T follicular helper cell (primary cell): ENCODE measurements at regions not wholly inside any gene's neighbourhood (a gene's known extent, or its start where the extent isn't known, plus 50 kb on each side); places are given as distances from the start of the nearest gene placed in this dataset.
"Not testable (repeated sequence)": the region's sequence is repeated elsewhere in the genome, so short reads cannot be mapped to it uniquely, and the experiment has no call there.

ENCODE experiments used
- DNase-seq: peaks from one replicate; pipeline ENCODE4 v3.0.0-alpha.2; 2020; ENCODE audit warnings: low read depth

DNA sequence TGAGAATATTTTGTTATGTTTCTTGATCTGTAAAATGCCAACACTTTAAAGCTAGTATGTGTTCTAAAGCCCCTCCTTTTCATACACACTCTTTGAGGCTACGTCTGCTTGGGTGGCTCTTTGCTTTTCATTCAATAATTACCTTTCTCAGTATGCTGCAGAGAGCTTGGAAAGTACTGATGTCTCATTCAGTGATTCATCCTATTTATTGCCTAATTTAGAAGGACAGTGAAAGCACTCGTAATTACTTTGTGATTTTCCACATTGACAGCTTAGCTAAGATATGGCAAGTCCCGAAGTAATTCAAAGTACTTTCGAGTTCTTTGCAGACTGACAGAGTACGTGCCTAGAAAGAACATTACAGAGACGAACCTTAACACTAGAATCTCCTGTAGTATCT is 57.2 kb downstream of the BMP15 start:
- DNase-seq: no peak

DNA sequence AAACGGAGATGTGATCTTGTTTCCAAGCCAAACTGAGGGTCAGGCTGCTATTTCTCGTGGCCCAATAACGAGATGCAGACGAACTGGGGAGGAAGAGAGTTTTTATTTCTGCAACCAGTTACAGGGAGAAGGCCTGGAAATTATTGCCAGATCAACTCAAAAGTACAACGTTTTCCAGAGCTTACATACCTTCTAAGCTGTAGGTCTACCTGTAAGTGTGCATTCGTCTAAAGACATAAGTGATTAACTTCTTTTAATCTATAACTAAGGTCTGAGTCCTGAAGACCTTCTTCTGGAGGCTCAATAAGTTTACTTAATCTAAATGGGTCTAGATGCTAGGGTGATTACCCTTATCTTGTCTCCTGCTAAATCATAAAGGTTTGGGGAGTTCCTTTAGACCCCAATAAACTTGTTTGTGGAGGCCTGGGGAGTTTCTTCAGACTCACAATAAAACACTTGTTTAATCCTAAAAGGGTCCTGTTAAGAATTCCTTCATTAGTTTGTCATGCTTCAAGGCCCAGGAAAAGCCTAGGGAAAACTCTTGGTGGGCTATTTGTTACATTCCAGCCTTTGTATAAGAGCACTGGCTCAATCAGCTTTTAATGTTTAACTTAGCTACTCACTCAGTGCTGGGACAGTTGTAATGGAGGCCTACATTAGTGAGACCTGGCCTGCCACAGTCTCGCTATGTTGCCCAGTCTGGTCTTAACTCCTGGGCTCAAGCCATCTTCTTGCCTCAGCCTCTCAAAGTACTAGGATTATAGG is 58.5 kb downstream of the BMP15 start:
- not testable (repeated sequence) for DNase-seq

DNA sequence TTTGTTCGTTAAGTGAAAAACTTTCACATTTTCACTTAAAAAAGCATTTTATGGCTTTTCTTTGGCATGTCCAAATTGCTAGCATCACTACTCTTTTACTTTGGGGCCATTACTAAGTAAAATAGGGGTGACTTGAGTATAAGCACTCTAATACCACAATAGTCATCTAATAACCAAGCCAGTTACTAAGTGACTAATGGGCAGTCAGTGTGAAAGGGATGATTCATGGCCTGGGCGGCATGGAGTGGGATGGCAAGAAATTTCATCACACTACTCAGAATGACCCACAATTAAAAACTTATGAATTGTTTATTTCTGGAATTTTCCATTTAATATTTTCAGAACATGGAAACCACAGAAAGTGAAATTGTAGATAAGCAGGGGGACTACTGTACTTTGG is 60.9 kb downstream of the BMP15 start:
- DNase-seq: no peak

DNA sequence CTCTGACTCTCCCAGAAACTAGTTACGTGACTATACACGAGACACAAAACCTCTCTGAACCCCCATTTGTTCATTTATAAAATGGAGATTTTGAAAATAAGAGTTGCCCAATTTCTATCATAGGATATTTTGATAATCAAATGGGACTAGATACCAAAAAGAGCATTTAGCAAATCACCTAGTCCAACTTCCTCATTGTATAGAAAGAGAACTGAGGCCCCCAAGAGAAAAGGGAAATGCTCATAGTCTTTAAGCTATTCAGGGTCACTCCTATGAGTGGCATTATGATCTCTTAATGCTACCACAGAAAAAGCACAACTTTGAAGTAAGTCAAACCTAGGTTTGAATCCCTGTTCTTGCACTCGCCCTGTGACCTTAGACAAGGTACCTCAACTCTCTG is 62.7 kb downstream of the BMP15 start:
- no peak for DNase-seq

DNA sequence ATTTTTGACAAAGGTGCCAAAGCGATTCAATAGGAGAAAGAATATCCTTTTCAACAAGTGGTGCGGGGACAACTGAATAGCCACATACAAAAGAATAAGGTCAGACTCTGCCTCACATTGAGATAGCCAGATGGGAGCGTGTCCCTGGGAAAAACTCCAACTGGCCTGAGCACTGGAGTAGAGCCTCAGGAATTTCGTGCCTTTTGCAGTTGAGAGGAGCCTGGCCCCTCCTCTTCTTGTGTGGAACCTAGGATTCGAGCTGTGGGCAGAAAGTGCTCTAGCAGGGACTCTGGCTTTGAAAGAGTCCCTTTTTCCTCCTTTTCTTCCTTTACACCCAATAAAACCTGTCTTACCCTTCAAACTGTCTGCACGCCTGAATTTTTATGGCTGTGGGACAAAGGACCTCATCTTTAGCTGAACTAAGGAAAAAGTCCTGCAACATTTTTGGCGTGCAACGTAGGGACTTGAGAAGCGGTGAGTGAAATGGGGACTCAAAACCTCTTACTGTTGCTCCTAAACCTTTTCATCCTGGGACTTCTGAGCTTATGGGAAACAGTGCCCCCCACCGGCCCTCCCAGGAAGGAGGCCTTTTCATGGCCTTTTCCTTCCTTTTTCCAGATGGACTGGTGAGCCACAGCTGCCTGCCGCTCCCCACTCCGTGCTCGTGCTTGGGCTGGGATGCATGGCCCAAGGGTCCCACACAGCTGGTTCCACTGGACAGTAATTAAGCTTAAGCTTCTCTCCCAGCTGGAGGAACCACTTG is 68.6 kb downstream of the BMP15 start:
- DNase-seq: no peak

DNA sequence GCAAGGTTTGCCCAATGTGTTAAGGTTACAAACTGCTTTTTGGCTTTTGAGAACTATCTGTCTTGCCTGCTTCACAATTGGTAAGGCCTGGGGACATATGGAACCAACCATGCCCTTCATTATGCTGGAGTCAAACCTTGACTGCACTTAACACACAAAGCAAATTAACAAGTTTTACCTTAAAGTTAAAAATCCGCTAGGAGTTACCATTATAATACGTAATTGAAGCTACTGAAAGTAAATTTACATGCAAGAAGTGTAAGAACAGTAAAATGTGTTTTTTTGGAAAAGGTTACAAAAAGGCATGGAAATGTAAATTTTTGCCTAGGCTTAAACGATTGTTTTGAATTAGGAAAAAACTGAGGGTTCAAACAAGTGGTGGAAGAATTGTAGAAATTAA is 69.7 kb downstream of the BMP15 start:
- no peak for DNase-seq

DNA sequence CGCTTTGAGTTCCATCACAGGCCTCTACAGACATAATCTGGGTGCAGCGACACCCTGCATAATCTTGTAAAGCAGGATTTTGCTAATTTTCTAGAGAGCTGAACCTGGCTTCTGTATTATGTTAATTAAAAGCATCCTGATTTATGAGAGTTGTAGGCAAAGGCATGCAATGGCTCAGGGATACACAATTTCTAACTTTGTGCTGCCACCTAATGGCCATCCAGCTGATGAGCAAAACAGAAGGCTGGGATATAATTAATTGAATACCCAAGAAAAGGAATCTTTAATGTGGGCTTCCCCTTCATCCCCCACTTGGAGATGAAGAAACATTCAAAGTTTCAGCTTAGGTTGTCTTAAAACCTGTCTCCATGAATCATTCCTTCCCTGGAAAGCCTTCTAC is 78.1 kb downstream of the BMP15 start:
- DNase-seq: no peak

DNA sequence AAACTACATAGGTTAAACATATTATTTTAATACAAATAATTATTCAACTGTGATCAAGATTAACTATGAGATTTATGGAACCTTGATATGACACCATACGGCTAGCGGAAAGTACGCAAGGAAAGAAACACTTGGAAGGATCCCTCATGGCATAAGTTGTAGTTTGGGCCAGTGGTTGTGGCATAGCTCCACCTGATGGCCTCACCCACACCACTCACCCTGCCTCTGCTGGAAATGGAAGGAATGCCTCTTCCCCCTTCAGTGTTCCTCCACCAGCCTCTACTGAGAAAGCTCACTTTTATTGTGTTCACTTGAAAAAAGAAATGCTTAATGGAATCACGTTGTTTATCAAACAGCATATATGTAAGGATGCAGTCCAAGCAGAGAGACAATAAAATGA is 86.4 kb downstream of the BMP15 start:
- DNase-seq: no peak

DNA sequence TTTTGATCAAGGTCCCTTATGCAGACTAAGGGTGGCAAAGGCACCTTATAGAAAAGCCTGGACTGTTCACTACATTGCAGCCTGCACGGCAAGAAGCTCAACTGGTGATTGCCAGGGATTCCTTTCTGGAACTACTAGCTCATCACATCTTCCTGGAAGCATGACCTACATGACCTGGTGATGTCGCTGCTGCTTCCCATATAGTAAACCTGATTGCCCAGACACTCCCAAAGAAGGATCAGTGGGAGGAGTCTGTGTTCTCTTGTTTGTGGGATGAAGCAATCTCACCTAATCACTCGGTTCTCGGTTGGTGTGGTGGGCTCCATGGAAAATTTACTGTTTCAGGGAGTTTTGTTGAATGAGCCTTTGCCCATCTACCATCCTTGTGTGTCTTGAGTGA is 89.8 kb downstream of the BMP15 start:
- not testable (repeated sequence) for DNase-seq

DNA sequence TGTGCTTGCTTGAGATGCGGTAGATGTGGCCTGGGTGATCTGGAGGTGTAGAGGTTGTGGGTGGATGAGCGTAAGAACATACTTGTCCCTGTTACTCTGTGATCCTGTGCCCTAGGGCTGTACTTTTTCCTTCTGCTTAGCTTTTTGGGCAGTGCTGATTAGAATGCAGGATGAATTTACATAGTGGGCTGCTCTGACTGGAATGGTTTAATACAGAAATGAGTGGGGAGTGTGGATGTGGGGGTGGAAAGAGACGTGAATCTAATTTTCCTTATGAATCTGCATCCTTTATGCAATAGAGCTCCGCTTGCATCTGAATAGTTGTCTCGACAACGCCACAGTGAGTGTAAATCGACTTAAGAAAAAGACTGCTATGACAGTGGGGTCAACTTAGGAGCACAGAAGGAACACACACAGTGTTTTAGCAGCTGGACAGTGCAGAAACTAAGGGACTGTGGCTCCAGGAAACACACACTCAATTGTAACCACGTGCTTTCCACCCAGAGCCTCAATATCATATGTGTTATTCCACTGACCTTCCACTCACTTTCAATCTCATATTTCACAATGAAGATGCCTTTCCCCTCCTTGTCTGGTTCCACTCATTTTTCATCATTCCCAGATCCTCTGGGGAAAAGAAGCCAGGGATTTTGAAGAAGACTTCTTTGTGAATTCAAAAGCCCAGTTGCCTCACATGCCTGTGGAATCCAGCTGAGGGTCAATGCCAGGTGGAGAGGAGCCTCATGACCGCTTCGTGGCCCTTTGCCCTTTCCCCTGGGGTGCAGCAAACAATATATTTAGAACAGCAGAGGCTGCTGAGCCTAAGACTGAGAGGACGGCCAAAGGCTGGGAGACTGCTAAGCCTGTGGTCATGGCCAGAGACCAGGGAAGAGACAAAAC is 91.4 kb downstream of the BMP15 start:
- not testable (repeated sequence) for DNase-seq

DNA sequence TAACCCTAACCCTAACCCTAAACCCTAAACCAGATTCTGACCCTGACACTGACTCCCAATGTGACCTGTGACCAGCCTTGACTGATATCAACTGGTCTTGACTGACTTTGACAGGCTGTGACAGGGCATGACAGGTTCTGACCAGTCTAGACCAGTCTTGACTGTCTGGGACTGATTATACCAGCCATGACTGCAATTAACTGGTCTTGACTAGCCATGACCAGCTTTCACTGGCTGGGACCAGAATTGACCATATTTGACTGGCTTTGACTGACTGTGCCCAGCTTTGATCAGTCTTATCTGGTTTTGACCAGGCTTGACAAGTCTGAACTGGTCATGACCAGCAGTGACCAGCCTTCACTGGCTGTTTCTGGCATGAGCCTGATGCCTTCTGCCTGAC is 95.5 kb downstream of the BMP15 start:
- no peak for DNase-seq

DNA sequence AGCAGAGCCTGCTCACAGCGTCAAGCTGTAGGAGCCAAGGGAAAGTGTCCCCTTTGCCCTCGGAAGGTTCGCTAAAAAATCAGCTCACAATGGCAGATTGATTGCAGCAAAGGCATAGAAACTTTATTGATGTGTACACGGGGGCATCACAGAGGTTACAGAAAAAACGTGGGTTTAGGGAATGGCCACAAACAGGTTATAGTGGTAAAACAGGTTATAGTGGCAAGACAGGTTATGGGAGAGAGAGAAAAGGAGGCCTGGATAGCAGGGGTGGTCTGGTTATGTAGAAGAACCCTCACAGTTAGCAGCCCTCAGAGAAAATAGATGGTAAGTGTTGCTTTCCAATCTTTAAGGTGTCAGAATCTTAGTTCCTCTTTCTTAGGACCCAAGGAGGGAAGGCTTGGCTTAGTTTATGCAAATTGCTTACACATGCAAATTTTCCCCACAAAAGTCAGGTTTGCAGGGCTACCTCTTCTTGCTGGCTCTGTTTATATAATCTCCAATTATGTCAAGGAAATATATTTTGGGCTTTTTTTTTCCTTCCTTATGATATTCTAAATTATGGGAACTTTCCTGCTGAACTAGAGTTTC is 113.7 kb downstream of the BMP15 start:
- DNase-seq: no peak

DNA sequence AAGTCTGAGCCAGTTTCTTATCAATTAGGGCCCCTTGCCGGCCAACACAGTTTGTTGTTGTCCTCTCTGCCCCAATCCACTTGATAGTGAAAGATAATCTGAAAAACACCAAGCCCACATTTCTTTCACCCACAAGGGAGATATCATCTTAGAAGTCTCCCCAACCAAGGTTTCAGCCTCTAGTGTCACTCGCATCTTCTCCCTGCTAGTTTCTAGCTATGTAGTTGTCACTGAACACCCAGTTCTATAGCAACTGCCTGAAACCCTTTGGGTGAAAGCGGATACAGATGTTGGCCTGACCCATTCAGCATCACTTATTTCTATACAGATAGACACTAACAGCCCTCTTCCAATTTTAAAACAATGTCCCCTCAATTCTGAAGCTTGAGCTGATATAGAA is 116.3 kb downstream of the BMP15 start:
- no peak for DNase-seq

DNA sequence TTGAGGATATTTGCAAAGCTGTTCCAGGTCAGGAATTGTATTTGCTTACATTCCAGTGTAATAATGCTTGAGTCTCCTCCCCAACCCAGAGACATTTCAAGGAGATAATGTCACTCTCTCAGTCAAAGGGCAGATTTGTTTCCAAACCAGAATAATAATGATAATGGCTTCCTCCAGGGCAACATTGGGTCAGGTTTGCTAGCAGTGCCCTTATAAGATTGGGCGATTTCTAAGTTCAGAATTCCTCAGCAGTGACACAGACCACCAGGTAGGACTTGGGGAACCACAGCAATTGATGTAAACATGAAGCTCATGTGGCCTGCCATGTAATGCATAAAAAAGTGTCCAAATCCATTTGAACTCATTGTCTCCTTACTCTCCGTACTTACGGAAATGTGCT is 125.2 kb downstream of the BMP15 start:
- DNase-seq: no peak

DNA sequence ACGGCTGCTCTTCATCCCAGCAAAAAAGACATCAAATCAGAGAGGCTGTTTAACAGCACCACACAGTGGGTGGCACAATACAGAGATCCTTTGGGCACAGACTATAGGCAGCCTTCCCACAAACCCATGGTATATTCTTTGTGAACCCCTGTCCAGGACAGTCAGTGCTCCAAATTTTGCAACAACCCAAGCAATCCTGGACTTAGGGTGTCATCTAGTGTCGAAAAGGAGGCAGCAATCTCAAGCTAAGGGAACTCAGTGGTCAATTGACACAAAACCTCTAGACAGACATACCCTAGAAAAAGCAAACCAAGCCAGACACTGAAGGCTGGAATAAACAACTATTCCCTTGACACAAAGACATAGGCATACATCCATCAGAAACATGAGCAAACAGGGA is 137.4 kb downstream of the BMP15 start:
- no peak for DNase-seq

DNA sequence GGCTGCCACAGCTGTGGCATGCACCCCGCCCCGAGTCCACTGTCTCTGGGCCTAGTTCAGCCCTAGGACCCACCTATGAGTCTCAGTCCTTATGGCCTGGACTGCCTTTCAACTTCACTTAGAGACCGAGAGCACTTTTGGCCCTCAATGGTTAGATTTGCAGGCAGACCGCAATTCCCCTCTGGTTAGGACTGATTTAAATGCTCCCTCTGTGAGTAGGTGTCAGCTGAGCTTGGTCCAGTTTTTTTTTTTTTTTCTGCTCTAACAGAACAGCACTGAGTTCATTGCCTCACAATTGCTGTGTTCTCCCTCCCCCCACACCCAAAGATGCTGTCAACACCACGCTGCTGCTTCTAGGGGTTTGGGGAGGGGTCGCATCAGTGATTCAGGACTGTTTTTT is 143.2 kb downstream of the BMP15 start:
- DNase-seq: no peak

DNA sequence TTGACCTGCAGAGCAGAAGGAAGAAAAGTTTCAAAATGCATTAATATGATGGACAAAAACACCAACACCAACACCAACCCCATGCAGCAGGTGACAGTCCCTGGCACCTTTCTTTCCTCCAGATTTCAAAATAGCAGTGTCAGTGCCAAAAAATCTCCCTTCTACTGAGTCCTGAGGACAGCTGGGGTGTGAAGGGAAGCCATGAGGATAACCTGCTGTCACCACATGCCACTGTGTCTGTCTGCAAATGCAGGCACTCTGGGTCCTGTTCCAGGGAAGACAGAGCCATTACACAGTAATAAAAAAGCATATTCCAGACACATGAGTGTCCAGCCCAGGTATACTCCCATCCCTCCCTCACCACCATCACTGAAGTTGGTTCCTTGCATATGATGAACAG is 187.5 kb downstream of the BMP15 start:
- DNase-seq: no peak

DNA sequence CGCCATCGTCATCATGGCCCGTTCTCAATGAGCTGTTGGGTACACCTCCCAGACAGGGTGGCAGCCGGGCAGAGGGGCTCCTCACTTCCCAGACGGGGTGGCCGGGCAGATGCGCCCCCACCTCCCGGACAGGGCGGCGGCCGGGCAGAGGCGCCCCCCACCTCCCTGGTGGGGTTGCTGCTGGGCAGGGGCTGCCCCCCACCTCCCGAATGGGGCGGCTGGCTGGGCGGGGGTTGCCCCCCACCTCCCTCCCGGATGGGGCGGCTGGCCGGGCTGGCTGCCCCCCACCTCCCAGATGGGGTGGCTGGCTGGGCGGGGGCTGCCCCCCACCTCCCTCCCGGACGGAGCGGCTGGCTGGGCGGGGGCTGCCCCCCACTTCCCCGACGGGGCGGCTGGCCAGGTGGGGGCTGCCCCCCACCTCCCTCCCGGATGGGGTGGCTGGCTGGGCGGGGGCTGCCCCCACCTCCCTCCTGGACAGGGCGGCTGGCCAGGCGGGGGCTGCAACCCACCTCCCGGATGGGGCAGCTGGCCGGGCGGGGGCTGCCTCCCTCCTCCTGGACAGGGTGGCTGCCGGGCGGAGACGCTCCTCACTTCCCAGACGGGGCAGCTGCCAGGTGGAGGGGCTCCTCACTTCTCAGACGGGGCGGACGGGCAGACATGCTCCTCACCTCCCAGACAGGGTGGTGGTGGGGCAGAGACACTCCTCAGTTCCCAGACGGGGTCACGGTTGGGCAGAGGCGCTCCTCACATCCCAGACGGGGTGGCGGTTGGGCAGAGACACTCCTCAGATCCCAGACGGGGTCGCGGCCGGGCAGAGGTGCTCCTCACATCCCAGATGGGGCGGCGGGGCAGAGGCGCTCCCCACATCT is 208.8 kb downstream of the BMP15 start:
- not testable (repeated sequence) for DNase-seq

DNA sequence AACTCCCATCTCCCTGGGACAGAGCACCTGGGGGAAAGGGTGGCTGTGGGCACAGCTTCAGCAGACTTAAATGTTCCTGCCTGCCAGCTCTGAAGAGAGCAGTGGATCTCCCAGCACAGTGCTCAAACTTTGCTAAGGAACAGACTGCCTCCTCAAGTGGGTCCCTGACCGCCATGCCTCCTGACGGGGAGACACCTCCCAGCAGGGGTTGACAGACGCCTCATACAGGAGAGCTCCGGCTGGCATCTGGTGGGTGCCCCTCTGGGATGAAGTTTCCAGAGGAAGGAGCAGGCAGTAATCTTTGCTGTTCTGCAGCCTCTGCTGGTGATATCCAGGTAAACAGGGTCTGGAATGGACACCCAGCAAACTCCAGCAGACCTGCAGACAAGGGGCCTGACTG is 206.9 kb upstream of the NUDT10 start:
- DNase-seq: not testable (repeated sequence)

DNA sequence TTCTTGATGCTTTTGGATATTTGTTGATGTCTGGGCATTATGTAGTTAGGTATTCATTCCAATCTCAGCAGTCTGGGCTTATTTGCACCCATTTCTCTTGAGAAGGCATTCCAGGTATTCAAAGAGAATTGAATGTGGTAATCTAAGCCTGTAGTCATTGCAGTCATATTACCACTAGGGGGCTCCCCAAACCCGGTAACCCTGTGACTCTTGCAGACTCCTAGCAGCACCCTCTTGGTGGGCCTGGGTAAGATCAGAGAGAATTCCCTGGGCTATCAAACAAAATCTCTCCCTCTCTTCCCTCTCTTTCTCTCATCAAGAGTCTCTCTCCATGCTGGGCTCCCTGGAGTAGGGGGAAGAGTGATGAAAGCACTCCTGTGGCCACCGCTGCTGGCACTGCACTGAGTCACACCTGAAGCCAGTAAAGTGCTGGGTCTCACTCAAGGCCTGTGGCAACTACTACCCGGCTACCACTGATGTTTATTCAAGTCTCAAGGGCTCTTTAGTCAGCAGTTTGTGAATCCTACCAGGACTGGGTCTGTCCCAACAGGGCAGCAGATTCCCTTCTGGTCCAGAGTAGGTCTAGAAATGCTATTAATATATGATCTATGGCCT is 187.7 kb upstream of the NUDT10 start:
- DNase-seq: peak; percentile 9

DNA sequence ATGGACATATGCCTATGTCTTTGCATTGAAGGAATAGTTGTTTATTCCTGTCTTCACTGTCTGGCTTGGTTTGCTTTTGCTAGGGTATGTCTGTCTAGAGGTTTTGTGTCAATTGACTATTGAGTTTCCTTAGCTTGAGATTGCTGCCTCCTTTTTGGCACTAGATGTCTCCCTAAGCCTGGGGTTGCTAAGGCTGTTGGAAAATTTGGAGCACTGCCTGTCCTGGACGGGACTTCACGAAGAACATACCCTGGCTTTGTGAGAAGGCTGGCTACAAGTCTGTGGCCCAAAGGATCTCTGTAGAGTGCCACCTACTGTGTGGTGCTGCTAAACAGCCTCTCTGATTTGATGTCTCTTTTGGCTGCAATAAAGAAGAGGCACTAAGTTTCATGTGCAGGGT is 183.8 kb upstream of the NUDT10 start:
- DNase-seq: no peak
